Ovary (tissue), 7 donors: ENCODE measurements at regions not wholly inside any gene's neighbourhood (a gene's known extent, or its start where the extent isn't known, plus 50 kb on each side); places are given as distances from the start of the nearest gene placed in this dataset.

Source experiments
- DNase-seq, 5 donors: peaks; one replicate each; pipeline ENCODE4 v3.0.0-alpha.2; 2019 to 2020
- H3K27ac ChIP-seq, 2 donors: fragments of 200-600 bp; one replicate each; pipeline versions ENCODE4 v1.5.1 to v1.8.0; 2019 to 2022
- H3K27me3 ChIP-seq: fragments of 200-600 bp; one replicate; pipeline ENCODE4 v1.8.0; 2022
- H3K36me3 ChIP-seq: fragments of 200-600 bp; sonication (generic); one replicate; pipeline ENCODE4 v1.5.1; 2019
- H3K4me1 ChIP-seq: one replicate; pipeline ENCODE4 v1.8.1; 2013; ENCODE audit warnings: mild to moderate bottlenecking, moderate library complexity; ENCODE audit not compliant: insufficient read depth
- H3K4me3 ChIP-seq: fragments of 200-600 bp; sonication (generic); one replicate; pipeline ENCODE4 v1.5.1; 2017
- H3K9me3 ChIP-seq, 2 donors: fragments of 200-600 bp in 1 of 2; sonication (generic) in 1 of 2; one replicate each; pipeline versions ENCODE4 v1.5.1 to v1.8.1; 2013 to 2019; ENCODE audit warnings: mild to moderate bottlenecking in 1 of 2, moderate library complexity in 1 of 2
- EP300 ChIP-seq: sonication (generic); formaldehyde crosslinking; IDR thresholded peaks from one replicate; pipeline ENCODE4 v1.6.1; 2017; ENCODE audit warnings: antibody characterized with exemption
- POLR2A ChIP-seq: fragments of 450-650 bp; IDR thresholded peaks from one replicate; pipeline ENCODE4 v1.6.1; 2017; ENCODE audit warnings: antibody characterized with exemption, mild to moderate bottlenecking, moderate library complexity
- WGBS, 3 donors: extraction: QIAGEN DNeasy Blood & Tissue Kit in 1 of 3; methylation state at CpG; one replicate each; pipeline versions ENCODE4 v1.1.5 to v1.1.7; 2013 to 2017; 5-methylcytosine and 5-hydroxymethylcytosine counted together
- intact Hi-C, 4 donors: fragments of 100-400 bp; cut with DNase I; formaldehyde crosslinking; loops; one replicate each; pipeline versions ENCODE4 v1.11.0 to v1.15.1; 2022 to 2023
- TF ChIP-seq, protein P1 (sequence below), 3 donors: fragments of 450-650 bp in 2 of 3; fragments of 200-600 bp in 1 of 3; IDR thresholded peaks; one replicate each; pipeline versions ENCODE4 v1.5.1 to v1.8.0; 2016 to 2022; ENCODE audit warnings: antibody characterized with exemption in 3 of 3, mild to moderate bottlenecking in 1 of 3
- donor health status: DM: no; HTN: no; CAD: no; lungs with moderate emphysema.
- donor health status: DM: no; HTN: no; CAD: no.
- donor health status: Bipolar disorder and iron deficiency.
- donor health status: DM: no; HTN: no; CAD: no.
- donor health status: DM: yes; HTN: yes; CAD: no.

DNA sequence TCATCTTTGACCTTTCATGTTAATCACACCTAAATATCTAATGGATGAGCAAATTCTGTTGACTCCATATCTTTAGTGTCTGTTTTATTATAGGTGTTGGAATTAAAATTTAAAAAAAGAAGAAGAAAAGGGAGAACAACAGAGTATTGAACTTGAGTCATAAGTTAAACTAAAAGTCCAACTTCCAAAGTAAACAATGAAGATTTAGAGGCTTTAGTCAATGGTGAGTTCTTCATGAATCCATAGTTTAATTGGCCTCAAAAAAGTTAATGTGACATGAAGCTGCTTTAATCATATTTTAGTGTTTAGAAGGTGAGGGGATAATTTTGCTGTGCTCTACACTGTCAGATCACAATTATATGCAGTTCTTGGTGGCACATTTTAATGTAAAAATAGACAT, 288.2 kb upstream of the RORA start:
- Histone ChIP-seq H3K36me3 (no peaks in the 10 kb centered on the region), H3K9me3 (no peaks in the 10 kb centered on the region), H3K4me3 (no peak overlapping the region), H3K27ac (no peak overlapping the region), H3K27me3 (no peaks in the 10 kb centered on the region), H3K4me1 (no peaks in the 10 kb centered on the region)
- DNase-seq = no peak
- TF ChIP-seq EP300 (no peak), POLR2A (no peak)
- TF ChIP-seq, protein P1, sequence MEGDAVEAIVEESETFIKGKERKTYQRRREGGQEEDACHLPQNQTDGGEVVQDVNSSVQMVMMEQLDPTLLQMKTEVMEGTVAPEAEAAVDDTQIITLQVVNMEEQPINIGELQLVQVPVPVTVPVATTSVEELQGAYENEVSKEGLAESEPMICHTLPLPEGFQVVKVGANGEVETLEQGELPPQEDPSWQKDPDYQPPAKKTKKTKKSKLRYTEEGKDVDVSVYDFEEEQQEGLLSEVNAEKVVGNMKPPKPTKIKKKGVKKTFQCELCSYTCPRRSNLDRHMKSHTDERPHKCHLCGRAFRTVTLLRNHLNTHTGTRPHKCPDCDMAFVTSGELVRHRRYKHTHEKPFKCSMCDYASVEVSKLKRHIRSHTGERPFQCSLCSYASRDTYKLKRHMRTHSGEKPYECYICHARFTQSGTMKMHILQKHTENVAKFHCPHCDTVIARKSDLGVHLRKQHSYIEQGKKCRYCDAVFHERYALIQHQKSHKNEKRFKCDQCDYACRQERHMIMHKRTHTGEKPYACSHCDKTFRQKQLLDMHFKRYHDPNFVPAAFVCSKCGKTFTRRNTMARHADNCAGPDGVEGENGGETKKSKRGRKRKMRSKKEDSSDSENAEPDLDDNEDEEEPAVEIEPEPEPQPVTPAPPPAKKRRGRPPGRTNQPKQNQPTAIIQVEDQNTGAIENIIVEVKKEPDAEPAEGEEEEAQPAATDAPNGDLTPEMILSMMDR (IDR thresholded peaks at IDR 0.05) = no peak
- intact Hi-C loops = no loop called here

DNA sequence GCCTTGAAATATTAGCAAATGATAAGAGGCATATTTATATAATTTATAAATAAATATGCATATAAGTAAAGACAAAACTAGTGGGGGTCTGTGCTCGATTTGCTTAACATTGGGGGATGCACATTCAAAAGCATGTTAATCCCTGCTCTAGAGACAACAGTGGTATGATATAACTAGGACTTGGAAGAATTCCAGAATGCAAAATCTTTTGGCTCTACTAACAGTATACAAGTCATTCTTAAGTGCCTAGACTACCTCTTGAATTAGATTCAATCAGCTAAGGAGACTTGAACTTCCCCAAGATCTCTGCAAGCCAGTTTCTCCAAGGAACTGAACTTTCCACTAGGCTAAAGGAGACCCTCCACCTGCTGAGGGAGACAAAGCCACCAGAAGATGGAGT, 282.7 kb upstream of the RORA start:
- Histone ChIP-seq H3K4me3 (no peak overlapping the region), H3K27ac (no peak overlapping the region), H3K27me3 (no peaks in the 10 kb centered on the region), H3K36me3 (no peaks in the 10 kb centered on the region), H3K9me3 (no peaks in the 10 kb centered on the region), H3K4me1 (no peaks in the 10 kb centered on the region)
- DNase-seq = no peak
- no peak for TF ChIP-seq POLR2A
- TF ChIP-seq EP300 = no peak
- TF ChIP-seq, protein P1 (IDR thresholded peaks at IDR 0.05) = no peak
- 24 to 41% (median 33%) methylated on average over 1 of the region's 1 CpG for WGBS, 3 donors
- intact Hi-C loops = no loop called here

DNA sequence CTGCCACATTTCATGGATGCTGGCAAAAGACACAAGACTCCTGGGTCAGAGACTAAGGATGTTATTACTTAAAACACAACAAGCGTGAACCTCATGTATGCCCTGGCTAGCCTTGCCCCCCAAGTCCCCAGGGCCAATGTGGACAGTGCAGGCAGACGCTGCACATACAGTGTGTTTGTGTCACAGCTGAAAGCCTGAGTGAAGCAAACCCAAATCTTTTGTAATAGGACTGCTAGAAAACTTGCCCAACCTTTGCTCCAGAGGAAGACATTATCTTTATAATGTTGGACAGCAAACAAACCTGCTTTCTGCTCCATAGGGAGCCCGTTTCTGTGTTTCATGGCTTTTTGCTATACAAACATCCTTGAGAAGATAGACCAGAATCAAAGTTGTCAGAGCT, 282.0 kb upstream of the RORA start:
- intact Hi-C loops = no loop called here
- H3K9me3 ChIP-seq = no peaks in the 10 kb centered on the region
- H3K27me3 ChIP-seq = no peaks in the 10 kb centered on the region
- DNase-seq = no peak
- H3K36me3 ChIP-seq = no peaks in the 10 kb centered on the region
- H3K27ac ChIP-seq = no peak overlapping the region
- WGBS, 3 donors = 70 to 81% (median 70%) methylated on average over 3 of the region's 3 CpGs
- no peak overlapping the region for H3K4me3 ChIP-seq
- no peaks in the 10 kb centered on the region for H3K4me1 ChIP-seq
- TF ChIP-seq, protein P1 (IDR thresholded peaks at IDR 0.05) = no peak
- TF ChIP-seq EP300 (no peak), POLR2A (no peak)

DNA sequence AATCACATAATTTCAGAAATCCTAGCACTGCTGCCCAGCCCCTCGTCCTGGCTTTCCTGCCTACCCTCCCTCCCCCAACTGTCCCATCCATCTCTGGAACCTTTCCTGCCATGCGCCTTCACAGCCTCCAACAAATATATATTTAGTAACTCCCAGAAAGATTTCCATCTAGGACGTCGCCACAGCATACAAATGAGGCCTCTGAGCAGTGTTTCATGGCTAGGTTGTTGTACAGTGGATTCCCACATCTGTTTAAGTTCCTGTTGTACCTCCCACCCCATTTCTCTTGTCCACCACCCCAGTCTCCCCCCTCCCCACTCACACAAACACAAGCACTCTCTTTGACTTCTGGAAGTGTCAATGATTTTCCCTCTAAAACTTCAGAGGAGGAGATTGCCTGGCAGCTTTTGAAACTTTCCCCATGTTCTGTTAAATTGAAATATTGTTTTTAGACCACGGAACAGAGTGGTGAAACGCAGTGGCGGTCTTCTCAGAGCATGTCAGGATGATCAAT, 280.3 kb upstream of the RORA start:
- intact Hi-C loops = no loop called here
- no peak overlapping the region for H3K4me3 ChIP-seq
- no peaks in the 10 kb centered on the region for H3K36me3 ChIP-seq
- no peak overlapping the region for H3K27ac ChIP-seq
- H3K27me3 ChIP-seq = no peaks in the 10 kb centered on the region
- 79 to 90% (median 89%) methylated on average over 7 of the region's 7 CpGs for WGBS, 3 donors
- no peak for TF ChIP-seq POLR2A
- TF ChIP-seq EP300 = no peak
- TF ChIP-seq, protein P1 (IDR thresholded peaks at IDR 0.05) = no peak
- DNase-seq = no peak
- no peaks in the 10 kb centered on the region for H3K4me1 ChIP-seq
- no peaks in the 10 kb centered on the region for H3K9me3 ChIP-seq
